ENCODE measurements at regions not wholly inside any gene's neighbourhood (a gene's known extent, or its start where the extent isn't known, plus 50 kb on each side); places are given as distances from the start of the nearest gene placed in this dataset.

- DNase-seq (ENCODE audit: extremely low read depth, low read depth, low spot score): no peak
Measured at GRCh38 chr4:12724510-12724909, 759.6 kb downstream of the RAB28 start.

GRCh38 chr4:12723849-12724447 lies 760.2 kb downstream of the RAB28 start:
- DNase-seq (ENCODE audit: extremely low read depth, low read depth, low spot score): no peak

GRCh38 chr4:12716896-12717295 lies 767.2 kb downstream of the RAB28 start:
- DNase-seq (ENCODE audit: extremely low read depth, low read depth, low spot score): no peak

GRCh38 chr4:12712648-12713339 lies 771.3 kb downstream of the RAB28 start:
- DNase-seq (ENCODE audit: extremely low read depth, low read depth, low spot score): no peak

- no peak for DNase-seq (ENCODE audit: extremely low read depth, low read depth, low spot score)
Measured at GRCh38 chr4:12707381-12708175, 776.6 kb downstream of the RAB28 start.

- no peak for DNase-seq (ENCODE audit: extremely low read depth, low read depth, low spot score)
Measured at GRCh38 chr4:12703036-12703435, 781.1 kb downstream of the RAB28 start.

GRCh38 chr4:12701384-12701783 lies 782.8 kb downstream of the RAB28 start:
- no peak for DNase-seq (ENCODE audit: extremely low read depth, low read depth, low spot score)

- no peak for DNase-seq (ENCODE audit: extremely low read depth, low read depth, low spot score)
Measured at GRCh38 chr4:12697970-12698369, 786.2 kb downstream of the RAB28 start.

GRCh38 chr4:12692815-12693214 lies 791.3 kb downstream of the RAB28 start:
- DNase-seq (ENCODE audit: extremely low read depth, low read depth, low spot score): no peak

GRCh38 chr4:12691168-12691567 lies 793.0 kb downstream of the RAB28 start:
- no peak for DNase-seq (ENCODE audit: extremely low read depth, low read depth, low spot score)

GRCh38 chr4:12689457-12689856 lies 794.7 kb downstream of the RAB28 start:
- DNase-seq (ENCODE audit: extremely low read depth, low read depth, low spot score): no peak

- DNase-seq (ENCODE audit: extremely low read depth, low read depth, low spot score): no peak
Measured at GRCh38 chr4:12679217-12679616, 804.9 kb downstream of the RAB28 start.

- no peak for DNase-seq (ENCODE audit: extremely low read depth, low read depth, low spot score)
Measured at GRCh38 chr4:12674184-12674583, 810.0 kb downstream of the RAB28 start.

- no peak for DNase-seq (ENCODE audit: extremely low read depth, low read depth, low spot score)
Measured at GRCh38 chr4:12672303-12672702, 811.8 kb downstream of the RAB28 start.

GRCh38 chr4:12658146-12658545 lies 826.0 kb downstream of the RAB28 start:
- DNase-seq (ENCODE audit: extremely low read depth, low read depth, low spot score): no peak

GRCh38 chr4:12651876-12652275 lies 832.3 kb downstream of the RAB28 start:
- DNase-seq (ENCODE audit: extremely low read depth, low read depth, low spot score): no peak

GRCh38 chr4:12645732-12646131 lies 838.4 kb downstream of the RAB28 start:
- DNase-seq (ENCODE audit: extremely low read depth, low read depth, low spot score): no peak

- no peak for DNase-seq (ENCODE audit: extremely low read depth, low read depth, low spot score)
Measured at GRCh38 chr4:12644261-12644660, 839.9 kb downstream of the RAB28 start.

GRCh38 chr4:12636191-12636590 lies 847.9 kb downstream of the RAB28 start:
- no peak for DNase-seq (ENCODE audit: extremely low read depth, low read depth, low spot score)

GRCh38 chr4:12635629-12636028 lies 848.5 kb downstream of the RAB28 start:
- no peak for DNase-seq (ENCODE audit: extremely low read depth, low read depth, low spot score)

GRCh38 chr4:12633053-12633651 lies 851.0 kb downstream of the RAB28 start:
- DNase-seq (ENCODE audit: extremely low read depth, low read depth, low spot score): peak; percentile 37
